Loucy (cell line): ENCODE measurements at regions not wholly inside any gene's neighbourhood (a gene's known extent, or its start where the extent isn't known, plus 50 kb on each side); places are given as distances from the start of the nearest gene placed in this dataset.

Experiments used
- H2AFZ ChIP-seq: fragments of 200-600 bp; sonication (generic); 2 replicates; pipeline ENCODE4 v1.6.0; 2016; ENCODE audit warnings: antibody characterized with exemption, mild to moderate bottlenecking, low read length, moderate library complexity
- H3F3A ChIP-seq: fragments of 200-600 bp; 2 replicates; pipeline ENCODE4 v1.6.0; 2016; ENCODE audit warnings: antibody characterized with exemption, low read depth, mild to moderate bottlenecking
- H3K27me3 ChIP-seq: fragments of 200-600 bp; sonication (generic); 2 replicates; pipeline ENCODE4 v1.6.1; 2014; ENCODE audit warnings: low read length, mild to moderate bottlenecking; ENCODE audit not compliant: insufficient read depth, poor library complexity, severe bottlenecking
- H3K36me3 ChIP-seq: fragments of 200-600 bp; sonication (generic); 2 replicates; pipeline ENCODE4 v1.6.1; 2016; ENCODE audit warnings: low read length; ENCODE audit not compliant: insufficient read depth
- H3K4me1 ChIP-seq: fragments of 200-600 bp; sonication (generic); 2 replicates; pipeline ENCODE4 v1.5.1; 2014; ENCODE audit warnings: low read length, mild to moderate bottlenecking; ENCODE audit not compliant: insufficient read depth, poor library complexity, severe bottlenecking
- H3K4me2 ChIP-seq: fragments of 200-600 bp; sonication (generic); 2 replicates; pipeline ENCODE4 v1.6.0; 2014; ENCODE audit warnings: antibody characterized with exemption, low read length, low read depth, mild to moderate bottlenecking; ENCODE audit not compliant: poor library complexity, severe bottlenecking
- H3K4me3 ChIP-seq: fragments of 200-600 bp; sonication (generic); 2 replicates; pipeline ENCODE4 v1.5.1; 2014; ENCODE audit warnings: low read length, mild to moderate bottlenecking, mixed read lengths; ENCODE audit not compliant: poor library complexity, severe bottlenecking
- H3K79me2 ChIP-seq: fragments of 200-600 bp; sonication (generic); 2 replicates; pipeline ENCODE4 v1.6.1; 2014; ENCODE audit warnings: low read length; ENCODE audit not compliant: insufficient read depth
- H3K9ac ChIP-seq: fragments of 200-600 bp; sonication (generic); 2 replicates; pipeline ENCODE4 v1.6.0; 2014; ENCODE audit warnings: mild to moderate bottlenecking, low read depth, low read length, moderate library complexity; ENCODE audit not compliant: poor library complexity, severe bottlenecking
- H3K9me2 ChIP-seq: fragments of 200-600 bp; sonication (generic); replicated peaks from 2 replicates; pipeline ENCODE4 v1.6.1; 2016; ENCODE audit warnings: low read depth, low read length, mixed read lengths
- H3K9me3 ChIP-seq: fragments of 200-600 bp; sonication (generic); 2 replicates; pipeline ENCODE4 v1.6.1; 2014; ENCODE audit warnings: mild to moderate bottlenecking, antibody characterized with exemption, low read length, low read depth; ENCODE audit not compliant: insufficient read depth
- H4K20me1 ChIP-seq: fragments of 200-600 bp; sonication (generic); 2 replicates; pipeline ENCODE4 v1.6.0; 2014; ENCODE audit warnings: antibody characterized with exemption, low read length, mild to moderate bottlenecking; ENCODE audit not compliant: insufficient read depth, poor library complexity, severe bottlenecking
- CTCF ChIP-seq: fragments of 200-600 bp; sonication (generic); conservative IDR thresholded peaks from 2 replicates; pipeline ENCODE4 v1.5.1; 2014; ENCODE audit warnings: mild to moderate bottlenecking, antibody characterized with exemption, low read length
- EZH2phosphoT487 ChIP-seq: fragments of 200-600 bp; IDR thresholded peaks from 2 replicates; pipeline ENCODE4 v1.6.1; 2018; ENCODE audit warnings: antibody characterized with exemption, mild to moderate bottlenecking, moderate library complexity, borderline replicate concordance

GRCh38 chr14:87076922-87077321 is 916.1 kb downstream of the GALC start:
- no peak overlapping the region for H2AFZ ChIP-seq
- no peaks in the 10 kb centered on the region for H3F3A ChIP-seq
- H3K9me3 ChIP-seq = no peaks in the 10 kb centered on the region
- H3K9me2 ChIP-seq = no peaks in the 10 kb centered on the region
- no peak overlapping the region for H3K4me3 ChIP-seq
- TF ChIP-seq EZH2phosphoT487 (no peak), CTCF (no peak)
- no peaks in the 10 kb centered on the region for H3K36me3 ChIP-seq
- H3K9ac ChIP-seq = no peak overlapping the region
- H3K79me2 ChIP-seq = no peaks in the 10 kb centered on the region
- H3K4me1 ChIP-seq = no peaks in the 10 kb centered on the region
- H4K20me1 ChIP-seq = no peaks in the 10 kb centered on the region
- H3K27me3 ChIP-seq = no peaks in the 10 kb centered on the region
- H3K4me2 ChIP-seq = no peak overlapping the region

GRCh38 chr14:87076146-87076545 is 916.8 kb downstream of the GALC start:
- Histone ChIP-seq H3K27me3 (no peaks in the 10 kb centered on the region), H3F3A (no peaks in the 10 kb centered on the region), H3K79me2 (no peaks in the 10 kb centered on the region), H3K4me3 (no peak overlapping the region), H3K9me3 (no peaks in the 10 kb centered on the region), H3K9me2 (no peaks in the 10 kb centered on the region), H4K20me1 (no peaks in the 10 kb centered on the region), H3K4me2 (no peak overlapping the region), H2AFZ (no peak overlapping the region), H3K4me1 (no peaks in the 10 kb centered on the region), H3K36me3 (no peaks in the 10 kb centered on the region), H3K9ac (no peak overlapping the region)
- TF ChIP-seq CTCF (no peak), EZH2phosphoT487 (no peak)

- H3K9me3 ChIP-seq = no peaks in the 10 kb centered on the region
- no peak overlapping the region for H2AFZ ChIP-seq
- H3K4me2 ChIP-seq = no peak overlapping the region
- no peaks in the 10 kb centered on the region for H3K9me2 ChIP-seq
- H3K79me2 ChIP-seq = no peaks in the 10 kb centered on the region
- no peak overlapping the region for H3K4me3 ChIP-seq
- no peaks in the 10 kb centered on the region for H4K20me1 ChIP-seq
- H3K27me3 ChIP-seq = no peaks in the 10 kb centered on the region
- H3K4me1 ChIP-seq = no peaks in the 10 kb centered on the region
- no peak overlapping the region for H3K9ac ChIP-seq
- no peak for TF ChIP-seq CTCF
- no peak for TF ChIP-seq EZH2phosphoT487
- H3F3A ChIP-seq = no peaks in the 10 kb centered on the region
- H3K36me3 ChIP-seq = no peaks in the 10 kb centered on the region
These were observed 919.0 kb downstream of the GALC start for GRCh38 chr14:87073880-87074570.
